GM12878 (cell line): ENCODE measurements at regions not wholly inside any gene's neighbourhood (a gene's known extent, or its start where the extent isn't known, plus 50 kb on each side); places are given as distances from the start of the nearest gene placed in this dataset.

Experiments used
- POLR2AphosphoS2 ChIP-seq: IDR thresholded peaks from 2 replicates; pipeline ENCODE4 v1.6.1; 2011; ENCODE audit warnings: low read depth, mild to moderate bottlenecking, low read length, improper control_type of control experiment, moderate library complexity
- RAD21 ChIP-seq: IDR thresholded peaks from 2 replicates; pipeline ENCODE4 v1.6.1; 2011; ENCODE audit warnings: mild to moderate bottlenecking, low read depth, low read length, moderate library complexity; ENCODE audit not compliant: insufficient read depth

GRCh38 chr1:189847613-189848012 lies 630.1 kb downstream of the BRINP3 start:
- TF ChIP-seq POLR2AphosphoS2 (no peak), RAD21 (no peak)
